PFSK-1 (cell line): ENCODE measurements at regions not wholly inside any gene's neighbourhood (a gene's known extent, or its start where the extent isn't known, plus 50 kb on each side); places are given as distances from the start of the nearest gene placed in this dataset.

Experiments used
- FOXP2 ChIP-seq: optimal IDR thresholded peaks from 2 replicates; pipeline ENCODE3; 2011; ENCODE audit warnings: borderline replicate concordance, control low read depth, inconsistent platforms; ENCODE audit not compliant: insufficient read depth; ENCODE audit errors: extremely low read length, extremely low read depth
- POLR2AphosphoS5 ChIP-seq: IDR thresholded peaks from 2 replicates; pipeline ENCODE4 v1.6.1; 2012; ENCODE audit warnings: low read depth, mild to moderate bottlenecking, control low read depth, low read length, moderate library complexity
- REST ChIP-seq, 2 experiments: IDR thresholded peaks; 2 replicates each; pipeline versions ENCODE4 v1.6.1 to v1.8.0; 2011 to 2012; ENCODE audit warnings: low read depth in 2 of 2, low read length in 2 of 2, control low read depth in 1 of 2, inconsistent platforms in 1 of 2, mild to moderate bottlenecking in 1 of 2, moderate library complexity in 1 of 2; ENCODE audit not compliant: insufficient read depth in 1 of 2
- SIN3A ChIP-seq: IDR thresholded peaks from 2 replicates; pipeline ENCODE4 v1.6.1; 2012; ENCODE audit warnings: mild to moderate bottlenecking, low read length, moderate library complexity, borderline replicate concordance; ENCODE audit not compliant: insufficient read depth
- TAF1 ChIP-seq: IDR thresholded peaks from 2 replicates; pipeline ENCODE4 v1.6.1; 2012; ENCODE audit warnings: low read length, control low read depth, borderline replicate concordance; ENCODE audit not compliant: insufficient read depth

GRCh38 chr16:74073456-74073855, 223.2 kb upstream of the PSMD7 start:
- TF ChIP-seq REST (IDR thresholded peaks at IDR 0.05; ENCODE audit: insufficient read depth in 1 of 2, low read depth in 2 of 2, low read length in 2 of 2) (no peak), POLR2AphosphoS5 (no peak), FOXP2 (no peak), SIN3A (no peak), TAF1 (no peak)

GRCh38 chr16:74071996-74072535, 224.5 kb upstream of the PSMD7 start:
- no peak for TF ChIP-seq FOXP2
- TF ChIP-seq TAF1 = no peak
- no peak for TF ChIP-seq REST (IDR thresholded peaks at IDR 0.05; ENCODE audit: insufficient read depth in 1 of 2, low read depth in 2 of 2, low read length in 2 of 2)
- no peak for TF ChIP-seq SIN3A
- TF ChIP-seq POLR2AphosphoS5 = no peak

- TF ChIP-seq POLR2AphosphoS5 = no peak
- TF ChIP-seq SIN3A = no peak
- TF ChIP-seq FOXP2 = no peak
- no peak for TF ChIP-seq REST (IDR thresholded peaks at IDR 0.05; ENCODE audit: insufficient read depth in 1 of 2, low read depth in 2 of 2, low read length in 2 of 2)
- TF ChIP-seq TAF1 = no peak
These were observed 226.4 kb upstream of the PSMD7 start for GRCh38 chr16:74070237-74070636.

- TF ChIP-seq TAF1 (no peak), POLR2AphosphoS5 (no peak), FOXP2 (no peak)
These were observed 232.4 kb upstream of the PSMD7 start for GRCh38 chr16:74064120-74064735.

- TF ChIP-seq POLR2AphosphoS5 = no peak
- TF ChIP-seq TAF1 = no peak
- no peak for TF ChIP-seq FOXP2
- TF ChIP-seq SIN3A = no peak
- no peak for TF ChIP-seq REST (IDR thresholded peaks at IDR 0.05; ENCODE audit: insufficient read depth in 1 of 2, low read depth in 2 of 2, low read length in 2 of 2)
These were observed 242.8 kb upstream of the PSMD7 start for GRCh38 chr16:74053826-74054225.
